HG02678 (cell line): ENCODE measurements at regions not wholly inside any gene's neighbourhood (a gene's known extent, or its start where the extent isn't known, plus 50 kb on each side); places are given as distances from the start of the nearest gene placed in this dataset.
"Not testable (repeated sequence)": the region's sequence is repeated elsewhere in the genome, so short reads cannot be mapped to it uniquely, and the experiment has no call there.

ENCODE experiments used
- ATAC-seq: cut with Tn5 transposase; IDR thresholded peaks from one replicate; pipeline ENCODE4 v1.9.1; 2021; ENCODE audit warnings: mild to moderate bottlenecking, moderate library complexity; ENCODE audit not compliant: unreplicated experiment

- not testable (repeated sequence) for ATAC-seq
Measured at GRCh38 chr6:153282456-153282855, 151.4 kb upstream of the RGS17 start.

- ATAC-seq: no peak
Measured at GRCh38 chr6:153275997-153276396, 144.9 kb upstream of the RGS17 start.

GRCh38 chr6:153272201-153272980 lies 141.3 kb upstream of the RGS17 start:
- no peak for ATAC-seq

GRCh38 chr6:153263489-153263888 lies 132.4 kb upstream of the RGS17 start:
- ATAC-seq: no peak

- ATAC-seq: no peak
Measured at GRCh38 chr6:153251326-153251725, 120.2 kb upstream of the RGS17 start.

- ATAC-seq: no peak
Measured at GRCh38 chr6:153237670-153238069, 106.6 kb upstream of the RGS17 start.

- no peak for ATAC-seq
Measured at GRCh38 chr6:153231048-153231646, 100.1 kb upstream of the RGS17 start.

GRCh38 chr6:153218184-153218792 lies 87.2 kb upstream of the RGS17 start:
- ATAC-seq: no peak

GRCh38 chr6:153216789-153217188 lies 85.7 kb upstream of the RGS17 start:
- no peak for ATAC-seq

GRCh38 chr6:153215242-153215641 lies 84.2 kb upstream of the RGS17 start:
- no peak for ATAC-seq

- no peak for ATAC-seq
Measured at GRCh38 chr6:153214436-153214835, 83.4 kb upstream of the RGS17 start.

- ATAC-seq: peak; percentile 89
Measured at GRCh38 chr6:153210083-153210482, 79.0 kb upstream of the RGS17 start.

GRCh38 chr6:153208706-153209105 lies 77.6 kb upstream of the RGS17 start:
- no peak for ATAC-seq

- no peak for ATAC-seq
Measured at GRCh38 chr6:153207617-153208016, 76.5 kb upstream of the RGS17 start.

GRCh38 chr6:153207006-153207405 lies 75.9 kb upstream of the RGS17 start:
- ATAC-seq: no peak

GRCh38 chr6:153192943-153193885 lies 62.1 kb upstream of the RGS17 start:
- ATAC-seq: no peak

- ATAC-seq: no peak
Measured at GRCh38 chr6:153183925-153184324, 52.8 kb upstream of the RGS17 start.
